Thyroid gland (tissue), 4 donors: ENCODE measurements at regions not wholly inside any gene's neighbourhood (a gene's known extent, or its start where the extent isn't known, plus 50 kb on each side); places are given as distances from the start of the nearest gene placed in this dataset.
A peak's percentile ranks its signal among the peaks of the same experiment; 100 is the strongest.

Experiments used
- DNase-seq, 2 donors: peaks; one replicate each; pipeline ENCODE4 v3.0.0-alpha.2; 2019
- H3K27ac ChIP-seq, 3 donors: fragments of 200-600 bp; sonication (generic); 1 replicate in 2 of 3; 2 replicates in 1 of 3; pipeline ENCODE4 v1.5.1; 2016 to 2019; ENCODE audit warnings: mild to moderate bottlenecking in 1 of 3, moderate library complexity in 1 of 3
- H3K27me3 ChIP-seq: fragments of 200-600 bp; sonication (generic); one replicate; pipeline ENCODE4 v1.5.1; 2019
- H3K36me3 ChIP-seq, 2 donors: fragments of 200-600 bp; sonication (generic); one replicate each; pipeline ENCODE4 v1.5.1; 2016 to 2019
- H3K4me1 ChIP-seq, 2 donors: fragments of 200-600 bp; sonication (generic); one replicate each; pipeline ENCODE4 v1.5.1; 2017 to 2019
- H3K4me3 ChIP-seq, 3 donors: fragments of 200-600 bp; sonication (generic); replicated peaks in 1 of 3; 1 replicate in 2 of 3; 2 replicates in 1 of 3; pipeline ENCODE4 v1.5.1; 2016; ENCODE audit warnings: mild to moderate bottlenecking in 1 of 3
- H3K9me3 ChIP-seq: fragments of 200-600 bp; sonication (generic); one replicate; pipeline ENCODE4 v1.5.1; 2017
- CTCF ChIP-seq, 6 experiments: fragments of 200-600 bp in 3 of 6; fragments of 450-650 bp in 3 of 6; sonication (generic) in 3 of 6; IDR thresholded peaks; one replicate each; pipeline ENCODE4 v1.5.1; 2016 to 2019; ENCODE audit warnings: antibody characterized with exemption in 6 of 6, mild to moderate bottlenecking in 2 of 6, inconsistent platforms in 1 of 6, moderate library complexity in 1 of 6
- POLR2A ChIP-seq, 2 donors: fragments of 450-650 bp; IDR thresholded peaks; one replicate each; pipeline ENCODE4 v1.6.1; 2017; ENCODE audit warnings: antibody characterized with exemption in 2 of 2, mild to moderate bottlenecking in 2 of 2, moderate library complexity in 1 of 2
- WGBS, 2 donors: methylation state at CpG; one replicate each; pipeline ENCODE4 v1.1.5; 2017; 5-methylcytosine and 5-hydroxymethylcytosine counted together
- intact Hi-C: fragments of 100-400 bp; cut with DNase I; formaldehyde crosslinking; loops from one replicate; pipeline ENCODE4 v1.15.1; 2023

GRCh38 chr4:138538743-138539142 lies 296.6 kb upstream of the SLC7A11 start:
- H3K27ac ChIP-seq, result no peak overlapping the region
- H3K36me3 ChIP-seq, result no peaks in the 10 kb centered on the region
- H3K27me3 ChIP-seq, result no peaks in the 10 kb centered on the region
- TF ChIP-seq CTCF (IDR thresholded peaks at IDR 0.05), result no peak
- no peak for TF ChIP-seq POLR2A (IDR thresholded peaks at IDR 0.05)
- no peak overlapping the region for H3K4me3 ChIP-seq
- no peak for DNase-seq
- no peaks in the 10 kb centered on the region for H3K4me1 ChIP-seq
- WGBS, 2 donors, result 60 to 64% methylated on average over 2 of the region's 2 CpGs
- H3K9me3 ChIP-seq, result no peaks in the 10 kb centered on the region
- intact Hi-C loops, result no loop called here

GRCh38 chr4:138537731-138538490 lies 295.8 kb upstream of the SLC7A11 start:
- H3K27ac ChIP-seq, result no peak overlapping the region
- H3K4me1 ChIP-seq, result no peaks in the 10 kb centered on the region
- no peaks in the 10 kb centered on the region for H3K27me3 ChIP-seq
- TF ChIP-seq CTCF (IDR thresholded peaks at IDR 0.05) (no peak), POLR2A (IDR thresholded peaks at IDR 0.05) (no peak)
- WGBS, 2 donors, result 67 to 68% methylated on average over 4 of the region's 4 CpGs
- DNase-seq, result no peak
- no peaks in the 10 kb centered on the region for H3K36me3 ChIP-seq
- intact Hi-C loops, result no loop called here
- H3K9me3 ChIP-seq, result no peaks in the 10 kb centered on the region
- no peak overlapping the region for H3K4me3 ChIP-seq

- 62 to 69% methylated on average over 2 of the region's 2 CpGs for WGBS, 2 donors
- no peaks in the 10 kb centered on the region for H3K27me3 ChIP-seq
- intact Hi-C loops, result no loop called here
- no peaks in the 10 kb centered on the region for H3K36me3 ChIP-seq
- no peaks in the 10 kb centered on the region for H3K4me1 ChIP-seq
- no peak for TF ChIP-seq POLR2A (IDR thresholded peaks at IDR 0.05)
- H3K27ac ChIP-seq, result no peak overlapping the region
- H3K9me3 ChIP-seq, result no peaks in the 10 kb centered on the region
- no peak overlapping the region for H3K4me3 ChIP-seq
- DNase-seq, result no peak
These were observed 293.2 kb upstream of the SLC7A11 start for GRCh38 chr4:138535316-138535715.

- Histone ChIP-seq H3K27me3 (no peaks in the 10 kb centered on the region), H3K9me3 (no peaks in the 10 kb centered on the region), H3K27ac (no peak overlapping the region), H3K4me1 (no peaks in the 10 kb centered on the region), H3K36me3 (no peaks in the 10 kb centered on the region), H3K4me3 (no peak overlapping the region)
- 50 to 100% methylated on average over 1 of the region's 1 CpG for WGBS, 2 donors
- DNase-seq, result no peak
- no peak for TF ChIP-seq POLR2A (IDR thresholded peaks at IDR 0.05)
- peak in 3 of 6 experiments; percentile 11 to 21 (median 20) for TF ChIP-seq CTCF (IDR thresholded peaks at IDR 0.05)
- intact Hi-C loops, result no loop called here
These were observed 280.2 kb upstream of the SLC7A11 start for GRCh38 chr4:138522366-138522765.

GRCh38 chr4:138521809-138522208 lies 279.7 kb upstream of the SLC7A11 start:
- DNase-seq, result no peak
- no peaks in the 10 kb centered on the region for H3K9me3 ChIP-seq
- no peak overlapping the region for H3K4me3 ChIP-seq
- intact Hi-C loops, result no loop called here
- no peak overlapping the region for H3K27ac ChIP-seq
- TF ChIP-seq POLR2A (IDR thresholded peaks at IDR 0.05), result no peak
- TF ChIP-seq CTCF (IDR thresholded peaks at IDR 0.05), result no peak
- H3K4me1 ChIP-seq, result no peaks in the 10 kb centered on the region
- no peaks in the 10 kb centered on the region for H3K27me3 ChIP-seq
- 83 to 100% methylated on average over 1 to 4 of the region's 4 CpGs for WGBS, 2 donors
- no peaks in the 10 kb centered on the region for H3K36me3 ChIP-seq
